ENCODE measurements at regions not wholly inside any gene's neighbourhood (a gene's known extent, or its start where the extent isn't known, plus 50 kb on each side); places are given as distances from the start of the nearest gene placed in this dataset.

DNA sequence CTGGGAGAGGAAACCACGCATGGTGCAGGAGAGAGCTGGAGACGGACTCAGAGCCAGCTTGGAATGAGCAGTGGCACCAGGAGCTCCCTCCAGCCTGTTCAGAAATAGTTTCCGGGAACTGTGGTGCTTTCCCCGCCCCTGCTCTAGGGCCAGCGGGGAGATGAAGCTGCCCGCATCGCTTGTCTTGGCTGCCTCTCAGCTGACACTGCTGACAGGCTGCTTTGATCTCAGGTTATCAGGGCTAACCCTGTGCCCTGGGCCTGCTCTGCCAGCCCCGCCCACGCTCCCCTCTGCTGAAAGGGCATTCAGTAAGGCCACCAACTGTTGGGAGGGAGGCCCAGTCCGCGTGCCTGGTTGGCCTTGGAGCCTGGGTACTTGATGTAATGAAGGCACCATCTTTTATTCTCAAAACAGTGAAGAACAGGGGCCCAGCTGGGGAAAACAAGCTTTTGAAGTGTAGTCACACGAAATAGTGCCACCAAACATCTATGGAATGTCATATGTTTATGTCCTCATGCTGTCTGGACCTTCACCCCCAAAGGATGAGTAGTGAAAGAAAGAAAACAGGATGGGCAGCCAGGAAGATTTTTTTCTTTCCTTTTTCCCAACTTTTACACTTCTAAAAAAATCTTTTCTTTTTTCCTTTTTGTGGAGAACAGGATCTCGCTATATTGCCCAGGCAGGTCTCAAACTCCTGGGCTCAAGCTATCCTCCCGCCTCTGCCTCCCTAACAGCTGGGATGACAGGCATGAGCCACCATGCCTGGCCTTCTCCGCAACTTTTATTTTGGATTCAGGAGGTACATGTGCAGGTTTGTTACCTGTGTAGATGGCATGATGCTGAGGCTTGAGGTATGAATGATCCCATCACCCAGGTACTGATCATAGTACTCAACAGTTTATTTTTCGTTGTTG lies 115.9 kb upstream of the TBX3 start:
- TF ChIP-seq, protein P1, sequence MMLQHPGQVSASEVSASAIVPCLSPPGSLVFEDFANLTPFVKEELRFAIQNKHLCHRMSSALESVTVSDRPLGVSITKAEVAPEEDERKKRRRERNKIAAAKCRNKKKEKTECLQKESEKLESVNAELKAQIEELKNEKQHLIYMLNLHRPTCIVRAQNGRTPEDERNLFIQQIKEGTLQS (IDR thresholded peaks at IDR 0.05), result peak; percentile 54
- TF ChIP-seq FOXA1 (IDR thresholded peaks at IDR 0.05) (peak; percentile 65), YY1 (IDR thresholded peaks at IDR 0.05) (peak; percentile 96), EGR1 (IDR thresholded peaks at IDR 0.05; ENCODE audit: low read depth in 2 of 2) (peak; percentile 100), GABPA (IDR thresholded peaks at IDR 0.05 in 1 of 2, conservative IDR thresholded peaks at IDR 0.05 in 1 of 2) (peak in 1 of 2 donors; percentile 58), RXRA (IDR thresholded peaks at IDR 0.05) (peak; percentile 97 to 99), TAF1 (conservative IDR thresholded peaks at IDR 0.05) (peak; percentile 84), SP1 (IDR thresholded peaks at IDR 0.05) (peak; percentile 94), RAD21 (IDR thresholded peaks at IDR 0.05) (peak; percentile 67 to 73), NR2F2 (IDR thresholded peaks at IDR 0.05) (peak; percentile 97)
- TF ChIP-seq, protein P2, sequence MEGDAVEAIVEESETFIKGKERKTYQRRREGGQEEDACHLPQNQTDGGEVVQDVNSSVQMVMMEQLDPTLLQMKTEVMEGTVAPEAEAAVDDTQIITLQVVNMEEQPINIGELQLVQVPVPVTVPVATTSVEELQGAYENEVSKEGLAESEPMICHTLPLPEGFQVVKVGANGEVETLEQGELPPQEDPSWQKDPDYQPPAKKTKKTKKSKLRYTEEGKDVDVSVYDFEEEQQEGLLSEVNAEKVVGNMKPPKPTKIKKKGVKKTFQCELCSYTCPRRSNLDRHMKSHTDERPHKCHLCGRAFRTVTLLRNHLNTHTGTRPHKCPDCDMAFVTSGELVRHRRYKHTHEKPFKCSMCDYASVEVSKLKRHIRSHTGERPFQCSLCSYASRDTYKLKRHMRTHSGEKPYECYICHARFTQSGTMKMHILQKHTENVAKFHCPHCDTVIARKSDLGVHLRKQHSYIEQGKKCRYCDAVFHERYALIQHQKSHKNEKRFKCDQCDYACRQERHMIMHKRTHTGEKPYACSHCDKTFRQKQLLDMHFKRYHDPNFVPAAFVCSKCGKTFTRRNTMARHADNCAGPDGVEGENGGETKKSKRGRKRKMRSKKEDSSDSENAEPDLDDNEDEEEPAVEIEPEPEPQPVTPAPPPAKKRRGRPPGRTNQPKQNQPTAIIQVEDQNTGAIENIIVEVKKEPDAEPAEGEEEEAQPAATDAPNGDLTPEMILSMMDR (IDR thresholded peaks at IDR 0.05; ENCODE audit: low read depth, low read length, missing input control), result peak; percentile 0
- TF ChIP-seq, protein P3, sequence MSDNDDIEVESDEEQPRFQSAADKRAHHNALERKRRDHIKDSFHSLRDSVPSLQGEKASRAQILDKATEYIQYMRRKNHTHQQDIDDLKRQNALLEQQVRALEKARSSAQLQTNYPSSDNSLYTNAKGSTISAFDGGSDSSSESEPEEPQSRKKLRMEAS (IDR thresholded peaks at IDR 0.05), result peak; percentile 100
- TF ChIP-seq, protein P4, sequence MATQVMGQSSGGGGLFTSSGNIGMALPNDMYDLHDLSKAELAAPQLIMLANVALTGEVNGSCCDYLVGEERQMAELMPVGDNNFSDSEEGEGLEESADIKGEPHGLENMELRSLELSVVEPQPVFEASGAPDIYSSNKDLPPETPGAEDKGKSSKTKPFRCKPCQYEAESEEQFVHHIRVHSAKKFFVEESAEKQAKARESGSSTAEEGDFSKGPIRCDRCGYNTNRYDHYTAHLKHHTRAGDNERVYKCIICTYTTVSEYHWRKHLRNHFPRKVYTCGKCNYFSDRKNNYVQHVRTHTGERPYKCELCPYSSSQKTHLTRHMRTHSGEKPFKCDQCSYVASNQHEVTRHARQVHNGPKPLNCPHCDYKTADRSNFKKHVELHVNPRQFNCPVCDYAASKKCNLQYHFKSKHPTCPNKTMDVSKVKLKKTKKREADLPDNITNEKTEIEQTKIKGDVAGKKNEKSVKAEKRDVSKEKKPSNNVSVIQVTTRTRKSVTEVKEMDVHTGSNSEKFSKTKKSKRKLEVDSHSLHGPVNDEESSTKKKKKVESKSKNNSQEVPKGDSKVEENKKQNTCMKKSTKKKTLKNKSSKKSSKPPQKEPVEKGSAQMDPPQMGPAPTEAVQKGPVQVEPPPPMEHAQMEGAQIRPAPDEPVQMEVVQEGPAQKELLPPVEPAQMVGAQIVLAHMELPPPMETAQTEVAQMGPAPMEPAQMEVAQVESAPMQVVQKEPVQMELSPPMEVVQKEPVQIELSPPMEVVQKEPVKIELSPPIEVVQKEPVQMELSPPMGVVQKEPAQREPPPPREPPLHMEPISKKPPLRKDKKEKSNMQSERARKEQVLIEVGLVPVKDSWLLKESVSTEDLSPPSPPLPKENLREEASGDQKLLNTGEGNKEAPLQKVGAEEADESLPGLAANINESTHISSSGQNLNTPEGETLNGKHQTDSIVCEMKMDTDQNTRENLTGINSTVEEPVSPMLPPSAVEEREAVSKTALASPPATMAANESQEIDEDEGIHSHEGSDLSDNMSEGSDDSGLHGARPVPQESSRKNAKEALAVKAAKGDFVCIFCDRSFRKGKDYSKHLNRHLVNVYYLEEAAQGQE (IDR thresholded peaks at IDR 0.05), result peak; percentile 78
- TF ChIP-seq, protein P5, sequence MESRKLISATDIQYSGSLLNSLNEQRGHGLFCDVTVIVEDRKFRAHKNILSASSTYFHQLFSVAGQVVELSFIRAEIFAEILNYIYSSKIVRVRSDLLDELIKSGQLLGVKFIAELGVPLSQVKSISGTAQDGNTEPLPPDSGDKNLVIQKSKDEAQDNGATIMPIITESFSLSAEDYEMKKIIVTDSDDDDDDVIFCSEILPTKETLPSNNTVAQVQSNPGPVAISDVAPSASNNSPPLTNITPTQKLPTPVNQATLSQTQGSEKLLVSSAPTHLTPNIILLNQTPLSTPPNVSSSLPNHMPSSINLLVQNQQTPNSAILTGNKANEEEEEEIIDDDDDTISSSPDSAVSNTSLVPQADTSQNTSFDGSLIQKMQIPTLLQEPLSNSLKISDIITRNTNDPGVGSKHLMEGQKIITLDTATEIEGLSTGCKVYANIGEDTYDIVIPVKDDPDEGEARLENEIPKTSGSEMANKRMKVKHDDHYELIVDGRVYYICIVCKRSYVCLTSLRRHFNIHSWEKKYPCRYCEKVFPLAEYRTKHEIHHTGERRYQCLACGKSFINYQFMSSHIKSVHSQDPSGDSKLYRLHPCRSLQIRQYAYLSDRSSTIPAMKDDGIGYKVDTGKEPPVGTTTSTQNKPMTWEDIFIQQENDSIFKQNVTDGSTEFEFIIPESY (IDR thresholded peaks at IDR 0.05), result peak; percentile 94

Measured in liver (tissue), 3 donors.